Left hindlimb (tissue), 1 donor: ENCODE measurements at regions not wholly inside any gene's neighbourhood (a gene's known extent, or its start where the extent isn't known, plus 50 kb on each side); places are given as distances from the start of the nearest gene placed in this dataset.
"Not testable (repeated sequence)": the region's sequence is repeated elsewhere in the genome, so short reads cannot be mapped to it uniquely, and the experiment has no call there.

Experiments used
- DNase-seq: peaks from one replicate; pipeline ENCODE4 v3.0.0-alpha.2; 2018

DNA sequence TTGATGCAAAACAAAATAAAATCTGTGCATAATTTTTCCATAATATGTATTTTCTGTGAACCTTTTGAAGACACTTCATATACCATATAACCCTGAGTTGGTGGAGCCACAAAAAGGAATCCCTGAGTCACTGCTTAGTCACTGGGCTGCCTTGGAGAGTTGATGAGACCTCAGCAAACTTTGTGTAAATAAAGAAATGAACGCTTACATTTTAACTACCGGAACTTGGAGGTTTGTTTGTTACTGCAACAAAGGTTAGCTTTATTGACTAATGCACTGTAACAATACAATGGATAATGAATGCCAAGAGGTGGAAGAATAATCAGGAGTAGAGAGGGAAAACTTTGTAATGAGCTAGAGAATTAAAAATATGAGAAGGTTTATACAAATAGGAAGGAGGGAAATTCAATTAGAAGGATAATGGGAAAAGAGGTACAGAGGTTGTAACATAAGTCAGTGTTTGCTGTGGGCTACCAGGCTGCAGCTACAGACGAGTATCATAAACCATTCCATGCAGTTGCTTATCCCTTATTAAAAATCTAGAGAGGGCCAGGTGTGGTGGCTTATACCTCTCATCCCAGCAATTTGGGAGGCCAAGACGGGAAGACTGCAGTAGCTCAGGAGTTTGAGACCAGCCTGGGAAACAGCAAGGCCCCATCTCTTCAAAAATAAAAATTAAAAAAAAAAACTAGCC, 1042.1 kb downstream of the TYW1 start:
- DNase-seq: no peak

DNA sequence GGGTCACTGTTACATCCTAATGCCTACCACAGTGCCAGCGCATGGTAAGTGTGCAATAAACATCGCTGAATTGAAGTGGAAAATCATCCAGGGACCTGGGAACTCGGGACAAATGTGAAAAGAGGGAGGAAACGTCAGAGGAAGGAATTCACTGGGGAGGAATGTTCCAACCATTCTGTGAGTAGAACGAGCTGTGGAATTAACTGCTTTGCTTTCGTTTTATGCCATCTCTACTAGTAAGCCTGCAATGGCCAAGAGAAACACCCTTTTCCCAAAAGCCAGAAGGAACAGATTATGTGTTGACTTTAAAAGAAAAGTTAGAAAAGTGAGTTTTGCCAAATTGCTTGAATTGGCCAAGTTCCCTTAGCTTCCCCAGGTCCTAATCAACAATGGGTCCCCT, 1044.9 kb downstream of the TYW1 start:
- no peak for DNase-seq

GRCh38 chr7:68043546-68043945, 1046.9 kb downstream of the TYW1 start:
- DNase-seq: no peak

- no peak for DNase-seq
Measured at GRCh38 chr7:68050627-68051026, 1054.0 kb downstream of the TYW1 start.

DNA sequence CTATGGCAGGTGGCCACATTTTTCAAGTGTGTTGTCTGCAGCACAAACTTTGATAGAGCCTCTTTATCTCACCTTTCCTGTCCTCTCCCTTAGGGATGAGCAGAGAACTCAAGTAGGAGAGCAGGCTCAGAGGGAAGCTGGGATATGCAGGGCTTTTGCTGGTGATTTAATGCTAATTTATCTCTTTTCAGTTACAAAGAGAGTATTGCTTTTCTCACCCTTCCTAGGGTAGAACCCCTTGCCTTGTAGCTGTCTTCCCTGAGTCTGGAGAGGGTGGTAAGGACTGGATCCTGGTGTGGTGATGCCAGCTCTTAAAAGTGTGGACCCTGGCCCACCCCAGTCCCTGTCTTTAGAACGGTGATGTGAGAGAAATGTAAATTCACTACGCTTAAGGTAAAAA, 1061.4 kb downstream of the TYW1 start:
- DNase-seq: no peak

- DNase-seq: no peak
Measured at GRCh38 chr7:68063171-68063570, 1066.5 kb downstream of the TYW1 start.

GRCh38 chr7:68065581-68065980, 1068.9 kb downstream of the TYW1 start:
- DNase-seq: no peak

- DNase-seq: no peak
Measured at GRCh38 chr7:68067845-68068244, 1071.2 kb downstream of the TYW1 start.

DNA sequence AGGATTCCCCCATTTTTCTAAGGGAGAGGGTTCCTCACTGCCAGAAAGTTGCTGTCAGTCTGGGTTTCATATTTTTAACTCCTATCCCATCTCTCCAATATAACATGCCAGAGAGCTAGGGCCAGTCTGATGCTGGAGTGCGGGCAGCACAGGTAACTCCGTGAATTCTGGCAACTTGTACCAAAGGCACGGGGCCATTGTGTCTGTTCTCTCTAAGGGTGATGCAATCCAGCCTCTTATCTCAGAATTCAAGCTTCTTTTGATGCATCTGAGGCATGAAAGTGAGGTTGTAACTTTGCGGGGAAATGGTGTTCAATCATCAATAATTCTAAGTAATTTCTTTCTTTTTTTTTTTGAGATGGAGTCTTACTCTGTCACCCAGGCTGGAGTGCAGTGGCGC, 1074.4 kb downstream of the TYW1 start:
- no peak for DNase-seq

GRCh38 chr7:68073701-68074100, 1077.1 kb downstream of the TYW1 start:
- no peak for DNase-seq

DNA sequence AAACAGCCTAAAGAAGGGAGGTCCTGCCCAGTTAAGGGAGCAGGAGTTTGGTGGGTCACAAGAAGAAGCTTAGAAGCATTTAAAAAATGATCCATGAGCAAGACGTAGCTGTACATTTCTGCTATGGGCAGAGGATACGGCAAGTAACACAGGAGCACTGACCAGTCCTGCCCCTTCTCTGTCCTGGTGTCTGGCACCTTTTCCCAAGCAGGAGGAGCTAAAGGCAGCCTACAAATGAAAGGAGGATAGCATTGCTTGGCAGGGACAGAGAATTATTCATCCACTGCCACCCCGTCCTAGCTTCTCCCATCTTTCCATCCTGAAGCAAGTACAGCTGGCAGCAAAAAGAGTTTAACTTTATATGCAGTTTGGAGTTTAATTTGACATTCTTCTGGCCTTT, 1077.6 kb downstream of the TYW1 start:
- DNase-seq: no peak

DNA sequence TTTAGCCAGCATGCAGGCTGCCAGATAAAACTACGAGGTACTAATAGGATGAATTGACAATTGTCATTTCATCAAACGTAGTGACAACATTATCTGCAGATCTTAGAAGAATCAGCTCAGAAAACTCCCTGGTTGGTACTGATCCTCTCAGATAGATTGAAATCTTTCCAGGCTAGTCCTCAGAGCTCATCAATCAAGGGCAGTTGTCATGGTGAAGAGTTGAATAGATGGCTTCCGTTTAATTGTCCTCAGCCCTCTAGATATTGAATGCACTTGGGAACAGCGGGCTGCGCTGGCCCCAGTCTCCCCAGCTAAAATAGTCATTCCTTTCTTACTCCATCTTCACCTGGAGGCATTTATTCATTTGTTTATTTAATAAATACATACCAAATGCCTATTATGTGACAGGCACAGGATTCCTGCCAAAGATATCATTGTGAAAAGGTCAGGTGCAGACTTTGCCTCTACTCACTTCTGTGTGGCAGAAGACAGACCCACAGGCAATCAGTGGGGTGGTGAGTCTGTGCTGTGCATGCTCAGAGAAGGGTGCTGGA, 1081.6 kb downstream of the TYW1 start:
- DNase-seq: no peak

- not testable (repeated sequence) for DNase-seq
Measured at GRCh38 chr7:68082066-68082960, 1085.7 kb downstream of the TYW1 start.

DNA sequence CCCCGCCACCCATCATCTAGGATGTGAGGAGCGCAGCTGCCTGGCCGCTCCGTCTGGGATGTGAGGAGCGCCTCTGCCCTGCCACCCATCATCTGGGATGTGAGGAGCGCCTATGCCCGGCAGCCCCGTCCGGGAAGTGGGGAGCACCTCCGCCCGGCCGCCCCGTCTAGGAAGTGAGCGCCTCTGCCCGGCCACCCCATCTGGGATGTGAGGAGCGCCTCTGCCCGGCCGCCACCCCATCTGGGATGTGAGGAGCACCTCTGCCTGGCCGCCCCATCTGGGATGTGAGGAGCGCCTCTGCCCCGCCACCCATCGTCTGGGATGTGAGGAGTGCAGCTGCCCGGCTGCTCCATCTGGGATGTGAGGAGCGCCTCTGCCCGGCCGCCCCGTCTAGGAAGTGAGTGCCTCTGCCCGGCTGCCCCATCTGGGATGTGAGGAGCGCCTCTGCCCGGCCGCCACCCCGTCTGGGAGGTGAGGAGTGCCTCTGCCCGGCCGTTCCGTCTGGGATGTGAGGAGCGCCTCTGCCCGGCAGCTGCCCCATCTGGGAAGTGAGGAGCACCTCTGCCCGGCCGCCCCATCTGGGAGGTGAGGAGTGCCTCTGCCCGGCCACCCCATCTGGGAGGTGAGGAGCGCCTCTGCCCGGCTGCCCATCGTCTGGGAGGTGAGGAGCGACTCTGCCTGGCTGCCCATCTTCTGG, 1086.5 kb downstream of the TYW1 start:
- DNase-seq: not testable (repeated sequence)

- DNase-seq: no peak
Measured at GRCh38 chr7:68087401-68087800, 1090.8 kb downstream of the TYW1 start.

GRCh38 chr7:68088879-68089278, 1092.2 kb downstream of the TYW1 start:
- DNase-seq: no peak

- DNase-seq: not testable (repeated sequence)
Measured at GRCh38 chr7:68090256-68090655, 1093.6 kb downstream of the TYW1 start.

DNA sequence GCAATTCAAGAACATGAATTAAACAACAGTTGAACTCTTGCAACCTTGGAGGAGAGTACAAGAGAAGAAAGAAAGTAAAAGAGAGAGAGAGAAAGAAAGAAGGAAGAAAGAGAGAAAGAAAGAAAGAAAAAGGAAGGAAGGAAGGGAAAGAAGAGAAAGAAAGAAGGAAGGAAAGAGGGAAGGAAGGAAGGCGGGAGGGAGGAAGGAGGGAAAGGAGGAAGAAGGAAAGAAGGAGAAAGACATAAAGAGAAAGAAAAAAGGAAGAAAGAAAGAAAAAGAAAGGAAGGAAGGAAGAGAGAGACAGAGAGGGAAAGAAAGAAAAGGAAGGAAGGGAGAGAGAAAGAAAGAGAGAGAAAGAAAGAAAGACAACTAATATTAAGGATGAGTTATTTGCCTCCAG, 1106.7 kb downstream of the TYW1 start:
- no peak for DNase-seq

DNA sequence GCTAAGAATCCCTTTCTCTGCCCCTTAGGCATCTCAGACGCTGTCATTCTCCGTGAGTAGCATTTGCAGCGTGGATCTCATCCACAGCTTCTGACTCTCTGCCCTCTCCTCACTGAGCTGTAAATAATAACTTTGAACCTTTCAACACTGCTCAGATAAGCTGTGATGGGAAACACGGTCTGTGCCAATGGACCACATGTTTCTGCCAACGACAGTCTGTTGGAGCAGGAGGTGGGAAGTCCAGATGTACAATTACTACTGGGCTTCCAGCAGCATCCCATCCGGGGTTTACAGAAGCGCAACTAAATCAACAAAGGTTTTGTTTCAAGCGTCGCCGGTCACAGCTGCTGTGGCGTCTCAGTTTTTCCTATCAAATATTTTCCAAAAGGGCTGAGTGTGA, 1110.6 kb downstream of the TYW1 start:
- DNase-seq: peak; percentile 41

- peak; percentile 31 for DNase-seq
Measured at GRCh38 chr7:68107968-68108367, 1111.3 kb downstream of the TYW1 start.

DNA sequence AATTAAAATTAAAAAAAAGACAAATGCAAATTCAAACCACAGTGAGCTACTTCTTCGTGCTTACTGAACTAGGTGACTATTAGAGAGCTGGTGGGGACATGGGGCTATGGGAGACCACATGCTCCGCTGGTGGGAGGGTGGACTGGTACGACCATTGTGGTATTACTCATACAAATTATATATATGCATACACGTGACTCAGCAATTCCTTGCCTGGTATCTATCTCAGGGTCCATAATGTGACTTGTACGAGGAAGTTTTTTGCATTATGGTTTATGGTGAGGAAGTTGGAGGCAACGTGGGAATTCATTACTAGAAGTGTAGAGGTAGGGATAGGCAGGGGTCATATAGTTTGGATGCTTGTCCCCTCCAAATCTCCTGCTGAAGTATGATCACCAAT, 1112.7 kb downstream of the TYW1 start:
- DNase-seq: no peak

GRCh38 chr7:68119411-68119810, 1122.8 kb downstream of the TYW1 start:
- no peak for DNase-seq

- DNase-seq: no peak
Measured at GRCh38 chr7:68121056-68121455, 1124.4 kb downstream of the TYW1 start.
